CD14-positive monocyte (primary cell): ENCODE measurements at regions not wholly inside any gene's neighbourhood (a gene's known extent, or its start where the extent isn't known, plus 50 kb on each side); places are given as distances from the start of the nearest gene placed in this dataset.
"Not testable (repeated sequence)": the region's sequence is repeated elsewhere in the genome, so short reads cannot be mapped to it uniquely, and the experiment has no call there.

Source experiments
- DNase-seq, 3 donors: peaks; one replicate each; pipeline ENCODE4 v3.0.0-alpha.2; 2011 to 2022
- H2AFZ ChIP-seq: 2 replicates; pipeline ENCODE4 v1.6.0; 2012; ENCODE audit warnings: mild to moderate bottlenecking, low read depth, low read length, inconsistent platforms; ENCODE audit not compliant: insufficient read depth, poor library complexity, severe bottlenecking
- H3K27ac ChIP-seq, 2 donors: 1 replicate in 1 of 2; 2 replicates in 1 of 2; pipeline ENCODE4 v1.5.1; 2012 to 2013; ENCODE audit warnings: low read length in 2 of 2, control low read depth in 1 of 2, inconsistent platforms in 1 of 2, low read depth in 1 of 2, mild to moderate bottlenecking in 1 of 2
- H3K27me3 ChIP-seq, 2 donors: one replicate each; pipeline versions ENCODE4 v1.6.0 to v1.6.1; 2011 to 2013; ENCODE audit warnings: low read length in 2 of 2; ENCODE audit not compliant: control insufficient read depth in 2 of 2, insufficient read depth in 2 of 2
- H3K36me3 ChIP-seq, 2 donors: replicated peaks in 1 of 2; 1 replicate in 1 of 2; 2 replicates in 1 of 2; pipeline versions ENCODE4 v1.5.1 to v1.6.1; 2012 to 2013; ENCODE audit warnings: low read length in 2 of 2, control low read depth in 1 of 2, inconsistent platforms in 1 of 2, mild to moderate bottlenecking in 1 of 2; ENCODE audit not compliant: insufficient read depth in 2 of 2, control insufficient read depth in 1 of 2
- H3K4me1 ChIP-seq, 2 donors: 1 replicate in 1 of 2; 2 replicates in 1 of 2; pipeline versions ENCODE4 v1.5.1 to v1.6.1; 2012 to 2013; ENCODE audit warnings: low read length in 2 of 2, control low read depth in 1 of 2, inconsistent platforms in 1 of 2, mild to moderate bottlenecking in 1 of 2, moderate library complexity in 1 of 2; ENCODE audit not compliant: insufficient read depth in 2 of 2, control insufficient read depth in 1 of 2
- H3K4me2 ChIP-seq: replicated peaks from 2 replicates; pipeline ENCODE3; 2012; ENCODE audit warnings: low read length, moderate library complexity, mild to moderate bottlenecking; ENCODE audit not compliant: poor library complexity, severe bottlenecking; ENCODE audit errors: extremely low read depth
- H3K4me3 ChIP-seq, 3 experiments: fragments of 200-600 bp in 1 of 3; sonication (generic) in 1 of 3; replicated peaks in 1 of 3; 1 replicate in 2 of 3; 2 replicates in 1 of 3; pipeline ENCODE4 v1.5.1; 2011 to 2013; ENCODE audit warnings: low read length in 3 of 3, mild to moderate bottlenecking in 3 of 3, control low read depth in 2 of 3, low read depth in 2 of 3, inconsistent platforms in 1 of 3, moderate library complexity in 1 of 3
- H3K79me2 ChIP-seq: 2 replicates; pipeline ENCODE4 v1.6.0; 2012; ENCODE audit warnings: mild to moderate bottlenecking, control low read depth, inconsistent platforms, low read length, moderate library complexity; ENCODE audit not compliant: insufficient read depth
- H3K9ac ChIP-seq: 2 replicates; pipeline ENCODE4 v1.6.0; 2017; ENCODE audit warnings: low read length, mild to moderate bottlenecking; ENCODE audit not compliant: insufficient read depth, poor library complexity, severe bottlenecking
- H3K9me3 ChIP-seq, 2 donors: replicated peaks in 1 of 2; 1 replicate in 1 of 2; 2 replicates in 1 of 2; pipeline versions ENCODE4 v1.5.1 to v1.6.1; 2012 to 2013; ENCODE audit warnings: low read length in 2 of 2, control low read depth in 1 of 2; ENCODE audit not compliant: control insufficient read depth in 1 of 2, insufficient read depth in 1 of 2
- H4K20me1 ChIP-seq: 2 replicates; pipeline ENCODE4 v1.6.0; 2012; ENCODE audit warnings: mild to moderate bottlenecking, low read length, control low read depth, moderate library complexity; ENCODE audit not compliant: insufficient read depth
- H3K27ac Mint-ChIP-seq, 7 donors: one replicate each; pipeline ENCODE4 v1.8.0; 2020; ENCODE audit warnings: mild to moderate bottlenecking in 7 of 7, mixed read lengths in 7 of 7, moderate library complexity in 6 of 7, inconsistent platforms in 2 of 7
- H3K27me3 Mint-ChIP-seq, 3 donors: one replicate each; pipeline ENCODE4 v1.8.0; 2021 to 2022; ENCODE audit warnings: low read depth in 3 of 3, mild to moderate bottlenecking in 3 of 3, mixed read lengths in 3 of 3, moderate library complexity in 3 of 3, inconsistent platforms in 1 of 3
- H3K36me3 Mint-ChIP-seq, 2 donors: one replicate each; pipeline ENCODE4 v1.8.0; 2020; ENCODE audit warnings: mixed read lengths in 2 of 2, inconsistent platforms in 1 of 2, mild to moderate bottlenecking in 1 of 2
- H3K4me1 Mint-ChIP-seq: one replicate; pipeline ENCODE4 v1.8.0; 2020; ENCODE audit warnings: mild to moderate bottlenecking, mixed read lengths
- H3K4me3 Mint-ChIP-seq, 2 donors: one replicate each; pipeline ENCODE4 v1.8.0; 2020; ENCODE audit warnings: mild to moderate bottlenecking in 2 of 2, mixed read lengths in 2 of 2, moderate library complexity in 1 of 2
- H3K9me3 Mint-ChIP-seq, 7 donors: one replicate each; pipeline ENCODE4 v1.8.0; 2020 to 2022; ENCODE audit warnings: mixed read lengths in 7 of 7, mild to moderate bottlenecking in 6 of 7, moderate library complexity in 6 of 7, inconsistent platforms in 2 of 7
- CTCF ChIP-seq: fragments of 200-600 bp; IDR thresholded peaks from one replicate; pipeline ENCODE4 v1.8.0; 2022; ENCODE audit warnings: antibody characterized with exemption, mild to moderate bottlenecking
- WGBS: methylation state at CpG from one replicate; pipeline ENCODE4 v1.1.5; 2013; ENCODE audit warnings: missing lambda C conversion rate; ENCODE audit not compliant: insufficient coverage; 5-methylcytosine and 5-hydroxymethylcytosine counted together
- intact Hi-C, 2 donors: fragments of 100-400 bp; cut with micrococcal nuclease; formaldehyde crosslinking; loops; one replicate each; pipeline versions ENCODE4 v1.15.0 to v1.15.1; 2023

- H3K79me2 ChIP-seq, H3K4me1 Mint-ChIP-seq, H3K9me3 ChIP-seq, H3K4me1 ChIP-seq, H4K20me1 ChIP-seq, H3K4me3 ChIP-seq, H2AFZ ChIP-seq, H3K27me3 Mint-ChIP-seq, H3K27ac ChIP-seq, H3K36me3 Mint-ChIP-seq, H3K27me3 ChIP-seq, intact Hi-C loops, H3K4me2 ChIP-seq, DNase-seq, H3K9ac ChIP-seq, H3K36me3 ChIP-seq, H3K4me3 Mint-ChIP-seq, H3K27ac Mint-ChIP-seq: not testable (repeated sequence)
- 87% methylated on average over 5 of the region's 12 CpGs for WGBS
- H3K9me3 Mint-ChIP-seq: peaks cover 7 to 23% (median 12%) of the 10 kb centered on the region in 7 donors
Observed at GRCh38 chr13:54132127-54132526, 1103.5 kb downstream of the OLFM4 start.

GRCh38 chr13:54132720-54133119, 1104.1 kb downstream of the OLFM4 start:
- H3K27ac Mint-ChIP-seq, H3K27me3 Mint-ChIP-seq, H2AFZ ChIP-seq, DNase-seq, H4K20me1 ChIP-seq, H3K4me3 Mint-ChIP-seq, H3K9me3 ChIP-seq, H3K4me3 ChIP-seq, H3K27me3 ChIP-seq, H3K36me3 ChIP-seq, H3K4me2 ChIP-seq, H3K79me2 ChIP-seq, H3K27ac ChIP-seq, H3K4me1 ChIP-seq, H3K4me1 Mint-ChIP-seq, H3K9ac ChIP-seq, H3K36me3 Mint-ChIP-seq, intact Hi-C loops: not testable (repeated sequence)
- H3K9me3 Mint-ChIP-seq: peaks cover 7 to 23% (median 11%) of the 10 kb centered on the region in 7 donors
- WGBS: 89% methylated on average over 5 of the region's 9 CpGs

- WGBS: no CpG with 5 or more reads among the region's 6 CpGs
Observed at GRCh38 chr13:54133746-54134145, 1105.1 kb downstream of the OLFM4 start.

More at GRCh38 chr13:54133746-54134145, 1105.1 kb downstream of the OLFM4 start:
- Mint-ChIP-seq H3K4me3 (no peak overlapping the region), H3K27ac (no peak overlapping the region), H3K36me3 (no peaks in the 10 kb centered on the region), H3K9me3 (peaks cover 6 to 20% (median 10%) of the 10 kb centered on the region in 7 donors), H3K4me1 (no peaks in the 10 kb centered on the region), H3K27me3 (no peaks in the 10 kb centered on the region)
- Histone ChIP-seq H3K27ac (no peak overlapping the region), H3K9ac (no peak overlapping the region), H3K36me3 (no peaks in the 10 kb centered on the region), H3K9me3 (peaks cover 0 to 4% of the 10 kb centered on the region in 2 donors), H4K20me1 (no peaks in the 10 kb centered on the region), H2AFZ (no peak overlapping the region), H3K4me1 (no peaks in the 10 kb centered on the region), H3K27me3 (no peaks in the 10 kb centered on the region), H3K4me3 (no peak overlapping the region), H3K79me2 (no peaks in the 10 kb centered on the region), H3K4me2 (no peak overlapping the region)
- intact Hi-C loops: no loop called here
- TF ChIP-seq CTCF: no peak
- no peak for DNase-seq
